ENCODE measurements at regions not wholly inside any gene's neighbourhood (a gene's known extent, or its start where the extent isn't known, plus 50 kb on each side); places are given as distances from the start of the nearest gene placed in this dataset.

- DNase-seq (ENCODE audit: low read depth, low spot score): no peak
- peaks cover 5% of the 10 kb centered on the region for H3K9me3 Mint-ChIP-seq
- no peak overlapping the region for H3K27ac Mint-ChIP-seq (ENCODE audit: unreplicated experiment)
- no peaks in the 10 kb centered on the region for H3K27me3 Mint-ChIP-seq (ENCODE audit: low read depth)
- peaks cover 4% of the 10 kb centered on the region for H3K4me1 Mint-ChIP-seq
- no peak overlapping the region for H3K4me3 Mint-ChIP-seq
- TF ChIP-seq, protein P1, sequence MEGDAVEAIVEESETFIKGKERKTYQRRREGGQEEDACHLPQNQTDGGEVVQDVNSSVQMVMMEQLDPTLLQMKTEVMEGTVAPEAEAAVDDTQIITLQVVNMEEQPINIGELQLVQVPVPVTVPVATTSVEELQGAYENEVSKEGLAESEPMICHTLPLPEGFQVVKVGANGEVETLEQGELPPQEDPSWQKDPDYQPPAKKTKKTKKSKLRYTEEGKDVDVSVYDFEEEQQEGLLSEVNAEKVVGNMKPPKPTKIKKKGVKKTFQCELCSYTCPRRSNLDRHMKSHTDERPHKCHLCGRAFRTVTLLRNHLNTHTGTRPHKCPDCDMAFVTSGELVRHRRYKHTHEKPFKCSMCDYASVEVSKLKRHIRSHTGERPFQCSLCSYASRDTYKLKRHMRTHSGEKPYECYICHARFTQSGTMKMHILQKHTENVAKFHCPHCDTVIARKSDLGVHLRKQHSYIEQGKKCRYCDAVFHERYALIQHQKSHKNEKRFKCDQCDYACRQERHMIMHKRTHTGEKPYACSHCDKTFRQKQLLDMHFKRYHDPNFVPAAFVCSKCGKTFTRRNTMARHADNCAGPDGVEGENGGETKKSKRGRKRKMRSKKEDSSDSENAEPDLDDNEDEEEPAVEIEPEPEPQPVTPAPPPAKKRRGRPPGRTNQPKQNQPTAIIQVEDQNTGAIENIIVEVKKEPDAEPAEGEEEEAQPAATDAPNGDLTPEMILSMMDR (conservative IDR thresholded peaks at IDR 0.05): no peak
- no peaks in the 10 kb centered on the region for H3K36me3 Mint-ChIP-seq (ENCODE audit: low read depth)
These were observed 128.5 kb upstream of the CDH10 start for GRCh38 chr5:24773261-24773660.

GRCh38 chr5:24767086-24767485, 122.3 kb upstream of the CDH10 start:
- Mint-ChIP-seq H3K36me3 (ENCODE audit: low read depth) (no peaks in the 10 kb centered on the region), H3K4me3 (no peak overlapping the region), H3K4me1 (no peaks in the 10 kb centered on the region), H3K27ac (ENCODE audit: unreplicated experiment) (no peak overlapping the region), H3K9me3 (peaks cover 2% of the 10 kb centered on the region), H3K27me3 (ENCODE audit: low read depth) (no peaks in the 10 kb centered on the region)
- no peak for DNase-seq (ENCODE audit: low read depth, low spot score)
- TF ChIP-seq, protein P1 (conservative IDR thresholded peaks at IDR 0.05): no peak

DNA sequence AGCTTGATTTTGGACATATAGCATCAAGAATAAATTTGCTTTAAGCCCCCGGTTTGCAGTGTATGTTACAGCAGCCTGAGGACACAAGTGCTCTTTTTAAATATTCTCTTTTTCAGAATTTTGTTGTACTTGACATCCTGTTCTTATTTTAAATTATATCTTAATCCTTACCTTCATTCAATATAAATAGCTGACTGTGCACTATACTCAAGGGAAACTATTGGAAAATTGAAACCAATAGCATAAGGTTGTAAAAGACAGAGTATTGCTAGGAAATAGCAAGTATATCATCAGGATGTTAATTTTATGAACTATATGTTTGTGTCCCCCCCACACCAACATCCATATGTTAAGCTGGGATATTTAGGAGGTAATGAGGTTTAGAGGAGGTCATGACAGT, 120.4 kb upstream of the CDH10 start:
- TF ChIP-seq, protein P1 (conservative IDR thresholded peaks at IDR 0.05): no peak
- H3K4me3 Mint-ChIP-seq: no peak overlapping the region
- no peak overlapping the region for H3K27ac Mint-ChIP-seq (ENCODE audit: unreplicated experiment)
- no peaks in the 10 kb centered on the region for H3K4me1 Mint-ChIP-seq
- no peaks in the 10 kb centered on the region for H3K27me3 Mint-ChIP-seq (ENCODE audit: low read depth)
- peaks cover 10% of the 10 kb centered on the region for H3K9me3 Mint-ChIP-seq
- peaks cover 3% of the 10 kb centered on the region for H3K36me3 Mint-ChIP-seq (ENCODE audit: low read depth)
- no peak for DNase-seq (ENCODE audit: low read depth, low spot score)

DNA sequence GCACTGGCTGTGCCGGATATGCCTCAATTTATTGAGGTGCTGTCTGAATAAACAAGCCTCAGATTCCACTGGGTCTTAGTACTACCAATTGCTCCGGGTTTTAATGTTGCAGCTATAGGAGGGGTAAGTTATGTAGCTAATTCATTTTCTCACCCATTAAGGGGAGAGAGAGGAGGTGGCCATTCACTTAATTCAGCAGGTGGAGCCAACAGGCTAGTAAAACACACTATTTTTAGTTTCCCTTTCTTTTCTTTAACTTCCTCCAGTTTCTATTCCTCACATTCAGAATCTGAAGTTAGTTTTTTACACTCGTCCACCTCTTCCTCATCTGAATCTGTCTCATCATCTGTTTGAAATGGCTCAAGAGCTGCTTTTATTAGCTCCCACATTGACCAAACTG, 105.6 kb upstream of the CDH10 start:
- Mint-ChIP-seq H3K4me1 (no peaks in the 10 kb centered on the region), H3K4me3 (no peak overlapping the region), H3K36me3 (ENCODE audit: low read depth) (no peaks in the 10 kb centered on the region), H3K27ac (ENCODE audit: unreplicated experiment) (no peak overlapping the region), H3K9me3 (peaks cover 6% of the 10 kb centered on the region), H3K27me3 (ENCODE audit: low read depth) (no peaks in the 10 kb centered on the region)
- TF ChIP-seq, protein P1 (conservative IDR thresholded peaks at IDR 0.05): no peak
- no peak for DNase-seq (ENCODE audit: low read depth, low spot score)

- Mint-ChIP-seq H3K9me3 (peaks cover 6% of the 10 kb centered on the region), H3K4me1 (no peaks in the 10 kb centered on the region), H3K27me3 (ENCODE audit: low read depth) (no peaks in the 10 kb centered on the region), H3K36me3 (ENCODE audit: low read depth) (no peaks in the 10 kb centered on the region), H3K27ac (ENCODE audit: unreplicated experiment) (no peak overlapping the region), H3K4me3 (no peak overlapping the region)
- no peak for DNase-seq (ENCODE audit: low read depth, low spot score)
- TF ChIP-seq, protein P1 (conservative IDR thresholded peaks at IDR 0.05): no peak
These were observed 104.9 kb upstream of the CDH10 start for GRCh38 chr5:24749701-24750100.

- Mint-ChIP-seq H3K27ac (ENCODE audit: unreplicated experiment) (peak overlapping the region; percentile 70), H3K9me3 (peaks cover 3% of the 10 kb centered on the region), H3K36me3 (ENCODE audit: low read depth) (no peaks in the 10 kb centered on the region), H3K27me3 (ENCODE audit: low read depth) (no peaks in the 10 kb centered on the region), H3K4me1 (no peaks in the 10 kb centered on the region), H3K4me3 (no peak overlapping the region)
- DNase-seq (ENCODE audit: low read depth, low spot score): no peak
- TF ChIP-seq, protein P1 (conservative IDR thresholded peaks at IDR 0.05): no peak
These were observed 102.5 kb upstream of the CDH10 start for GRCh38 chr5:24747327-24747726.

All from neural crest cell (in vitro differentiated cells).